H1 (cell line): ENCODE measurements at regions not wholly inside any gene's neighbourhood (a gene's known extent, or its start where the extent isn't known, plus 50 kb on each side); places are given as distances from the start of the nearest gene placed in this dataset.

ENCODE experiments used
- CTCF ChIA-PET: fragments of 300-600 bp; sonication (Branson Sonifier 250); formaldehyde crosslinking; loops from one replicate; lab custom pipeline; 2021; ENCODE audit not compliant: partially characterized antibody; lab: Charles Lee
- POLR2A ChIA-PET: fragments of 300-600 bp; sonication (Branson Sonifier 250); formaldehyde crosslinking; loops from one replicate; lab custom pipeline; 2021; ENCODE audit warnings: inconsistent platforms; ENCODE audit not compliant: partially characterized antibody; lab: Charles Lee
- DNase-seq, 2 experiments: peaks; one replicate each; pipeline versions ENCODE4 v3.0.0 to v3.0.0-alpha.2; 2010 to 2022; ENCODE audit warnings: low spot score in 2 of 2, low read depth in 1 of 2, mixed read lengths in 1 of 2
- FAIRE-seq: peaks from 2 replicates; lab custom pipeline; 2011; peaks lifted over from hg19 to GRCh38; lab: Jason Lieb, UNC
- H2AFZ ChIP-seq: 2 replicates; pipeline ENCODE4 v1.8.1; 2012; ENCODE audit warnings: low read length, inconsistent platforms
- H2AK5ac ChIP-seq: 2 replicates; pipeline ENCODE4 v1.6.1; 2013; ENCODE audit warnings: low read depth, low read length
- H2BK120ac ChIP-seq: replicated peaks from 2 replicates; pipeline ENCODE3; 2013; ENCODE audit warnings: low read depth, low read length, inconsistent platforms
- H2BK12ac ChIP-seq: 2 replicates; pipeline ENCODE4 v1.6.1; 2013; ENCODE audit warnings: low read depth, low read length
- H2BK15ac ChIP-seq: 2 replicates; pipeline ENCODE4 v1.6.1; 2013; ENCODE audit warnings: low read length
- H2BK20ac ChIP-seq: 2 replicates; pipeline ENCODE4 v1.6.1; 2013; ENCODE audit warnings: low read length
- H2BK5ac ChIP-seq: 2 replicates; pipeline ENCODE4 v1.6.1; 2013; ENCODE audit warnings: low read depth, low read length
- H3K14ac ChIP-seq: 2 replicates; pipeline ENCODE4 v1.6.1; 2013; ENCODE audit warnings: inconsistent platforms; ENCODE audit not compliant: insufficient read length
- H3K18ac ChIP-seq: 2 replicates; pipeline ENCODE4 v1.6.1; 2013; ENCODE audit warnings: low read length; ENCODE audit errors: extremely low read depth
- H3K23ac ChIP-seq: 2 replicates; pipeline ENCODE4 v1.6.1; 2013; ENCODE audit warnings: inconsistent platforms; ENCODE audit not compliant: insufficient read length
- H3K23me2 ChIP-seq: 2 replicates; pipeline ENCODE4 v1.6.1; 2013; ENCODE audit warnings: low read depth, low read length
- H3K27ac ChIP-seq: 2 replicates; pipeline ENCODE4 v1.6.1; 2011; ENCODE audit warnings: low read depth, low read length, inconsistent platforms
- H3K27me3 ChIP-seq, 4 experiments: replicated peaks in 1 of 4; 1 replicate in 1 of 4; 2 replicates in 3 of 4; pipeline versions ENCODE4 v1.6.1 to v1.8.1; 2011 to 2013; ENCODE audit warnings: low read length in 3 of 4, mild to moderate bottlenecking in 3 of 4, inconsistent platforms in 2 of 4, mixed read lengths in 2 of 4, moderate library complexity in 1 of 4; ENCODE audit not compliant: control insufficient read depth in 3 of 4, insufficient read depth in 3 of 4; ENCODE audit errors: extremely low read depth in 1 of 4
- H3K36me3 ChIP-seq, 4 experiments: 2 replicates each; pipeline versions ENCODE4 v1.6.1 to v1.8.1; 2011 to 2013; ENCODE audit warnings: mild to moderate bottlenecking in 4 of 4, low read length in 3 of 4, moderate library complexity in 2 of 4, control low read depth in 1 of 4, inconsistent platforms in 1 of 4; ENCODE audit not compliant: insufficient read depth in 4 of 4, control insufficient read depth in 2 of 4
- H3K4ac ChIP-seq: replicated peaks from 2 replicates; pipeline ENCODE3; 2013; ENCODE audit warnings: low read length, low read depth, mixed read lengths, inconsistent platforms; ENCODE audit not compliant: insufficient read length
- H3K4me1 ChIP-seq, 4 experiments: replicated peaks in 1 of 4; 1 replicate in 1 of 4; 2 replicates in 3 of 4; pipeline versions ENCODE4 v1.6.1 to v1.8.1; 2011 to 2013; ENCODE audit warnings: low read length in 3 of 4, inconsistent platforms in 2 of 4, mixed read lengths in 1 of 4; ENCODE audit not compliant: insufficient read depth in 4 of 4, control insufficient read depth in 3 of 4
- H3K4me2 ChIP-seq, 2 experiments: 2 replicates each; pipeline versions ENCODE4 v1.6.1 to v1.8.1; 2011 to 2013; ENCODE audit warnings: low read depth in 2 of 2, low read length in 2 of 2, control low read depth in 1 of 2, inconsistent platforms in 1 of 2, mild to moderate bottlenecking in 1 of 2; ENCODE audit not compliant: insufficient read depth in 1 of 2
- H3K4me3 ChIP-seq, 4 experiments: fragments of 200-600, 300-600 bp in 1 of 4; sonication (generic), shearing (Covaris generic), sonication (Bioruptor Twin) in 1 of 4; 2 replicates each; pipeline versions ENCODE4 v1.5.1 to v1.8.1; 2011 to 2016; ENCODE audit warnings: low read length in 4 of 4, low read depth in 3 of 4, control low read depth in 2 of 4, inconsistent platforms in 2 of 4, mild to moderate bottlenecking in 2 of 4, mixed read lengths in 1 of 4, moderate library complexity in 1 of 4; ENCODE audit not compliant: insufficient read depth in 2 of 4; ENCODE audit errors: extremely low read depth in 1 of 4
- H3K56ac ChIP-seq: replicated peaks from 2 replicates; pipeline ENCODE3; 2013; ENCODE audit warnings: low read depth, mild to moderate bottlenecking, mixed read lengths, low read length, inconsistent platforms; ENCODE audit not compliant: insufficient read length
- H3K79me1 ChIP-seq: 2 replicates; pipeline ENCODE4 v1.6.1; 2013; ENCODE audit warnings: low read depth, low read length, control low read depth
- H3K79me2 ChIP-seq, 2 experiments: 2 replicates each; pipeline versions ENCODE4 v1.6.1 to v1.8.1; 2012 to 2013; ENCODE audit warnings: low read length in 2 of 2, mild to moderate bottlenecking in 2 of 2, inconsistent platforms in 1 of 2; ENCODE audit not compliant: insufficient read depth in 2 of 2, control insufficient read depth in 1 of 2
- H3K9ac ChIP-seq, 4 experiments: replicated peaks in 1 of 4; 1 replicate in 1 of 4; 2 replicates in 3 of 4; pipeline versions ENCODE4 v1.6.1 to v1.8.1; 2011 to 2013; ENCODE audit warnings: low read depth in 3 of 4, low read length in 3 of 4, control low read depth in 2 of 4, mild to moderate bottlenecking in 2 of 4, moderate library complexity in 2 of 4, inconsistent platforms in 1 of 4; ENCODE audit errors: extremely low read depth in 1 of 4
- H3K9me3 ChIP-seq, 2 experiments: 2 replicates each; pipeline versions ENCODE4 v1.6.1 to v1.8.1; 2012 to 2013; ENCODE audit warnings: mild to moderate bottlenecking in 2 of 2, moderate library complexity in 2 of 2, control low read depth in 1 of 2, inconsistent platforms in 1 of 2, low read depth in 1 of 2, low read length in 1 of 2, mixed read lengths in 1 of 2; ENCODE audit not compliant: insufficient read depth in 2 of 2
- H4K20me1 ChIP-seq, 2 experiments: replicated peaks in 1 of 2; 2 replicates each; pipeline versions ENCODE3 to v1.8.1; 2011 to 2013; ENCODE audit warnings: inconsistent platforms in 2 of 2, low read length in 2 of 2, mild to moderate bottlenecking in 1 of 2; ENCODE audit not compliant: insufficient read depth in 2 of 2, control insufficient read depth in 1 of 2
- H4K5ac ChIP-seq: 2 replicates; pipeline ENCODE4 v1.6.1; 2013; ENCODE audit warnings: low read length, low read depth, mixed read lengths, inconsistent platforms; ENCODE audit not compliant: insufficient read length
- H4K8ac ChIP-seq: 2 replicates; pipeline ENCODE4 v1.8.0; 2013; ENCODE audit warnings: mild to moderate bottlenecking, moderate library complexity, low read length, inconsistent platforms; ENCODE audit not compliant: insufficient read depth; ENCODE audit errors: extremely low read depth
- H4K91ac ChIP-seq: replicated peaks from 2 replicates; pipeline ENCODE3; 2013; ENCODE audit warnings: low read length, mixed read lengths, inconsistent platforms; ENCODE audit not compliant: insufficient read length
- ATF2 ChIP-seq: IDR thresholded peaks from 2 replicates; pipeline ENCODE4 v1.6.1; 2012; ENCODE audit warnings: low read length, inconsistent platforms
- ATF3 ChIP-seq: IDR thresholded peaks from 2 replicates; pipeline ENCODE4 v1.6.1; 2011; ENCODE audit warnings: low read depth, mild to moderate bottlenecking, low read length; ENCODE audit not compliant: insufficient read depth
- CTCF ChIP-seq, 3 experiments: IDR thresholded peaks; 1 replicate in 2 of 3; 2 replicates in 1 of 3; pipeline versions ENCODE4 v1.5.1 to v1.6.1; 2011; ENCODE audit warnings: low read length in 3 of 3, mild to moderate bottlenecking in 3 of 3, inconsistent platforms in 2 of 3, low read depth in 1 of 3, moderate library complexity in 1 of 3; ENCODE audit not compliant: insufficient read depth in 1 of 3; ENCODE audit errors: control extremely low read depth in 1 of 3
- KDM5A ChIP-seq: fragments of 200-600 bp; IDR thresholded peaks from 2 replicates; pipeline ENCODE4 v1.7.1; 2012; ENCODE audit warnings: mild to moderate bottlenecking, low read length, inconsistent platforms, mixed read lengths
- PHF8 ChIP-seq: fragments of 200-600 bp; sonication (generic); conservative IDR thresholded peaks from 2 replicates; pipeline ENCODE4 v1.7.1; 2012; ENCODE audit warnings: low read depth, mild to moderate bottlenecking, inconsistent platforms, low read length, moderate library complexity
- POU5F1 ChIP-seq: IDR thresholded peaks from 2 replicates; pipeline ENCODE4 v1.6.1; 2011; ENCODE audit warnings: low read depth, mild to moderate bottlenecking, low read length, moderate library complexity
- SAP30 ChIP-seq: fragments of 300-600 bp; sonication (generic); IDR thresholded peaks from 2 replicates; pipeline ENCODE4 v1.7.1; 2012; ENCODE audit warnings: low read length, moderate library complexity, mild to moderate bottlenecking, inconsistent platforms; ENCODE audit not compliant: insufficient read depth, insufficient replicate concordance
- SIX5 ChIP-seq: IDR thresholded peaks from 2 replicates; pipeline ENCODE4 v1.6.1; 2011; ENCODE audit warnings: mild to moderate bottlenecking, low read depth, low read length
- TAF7 ChIP-seq: optimal IDR thresholded peaks from 2 replicates; pipeline ENCODE3; 2011; ENCODE audit warnings: low read depth, mild to moderate bottlenecking, inconsistent platforms, low read length, moderate library complexity, borderline replicate concordance
- ZNF274 ChIP-seq: IDR thresholded peaks from 2 replicates; pipeline ENCODE4 v1.7.0; 2012; ENCODE audit warnings: low read length, borderline replicate concordance; ENCODE audit errors: extremely low read depth

GRCh38 chr3:148500881-148501280, 196.8 kb upstream of the AGTR1 start:
- Histone ChIP-seq H2AK5ac (no peak overlapping the region), H3K18ac (no peak overlapping the region), H3K4me1 (no peaks in the 10 kb centered on the region), H3K4ac (no peak overlapping the region), H3K36me3 (no peaks in the 10 kb centered on the region), H3K9ac (no peak overlapping the region), H3K27ac (no peak overlapping the region), H3K4me3 (no peak overlapping the region), H4K8ac (no peak overlapping the region), H4K91ac (no peak overlapping the region), H3K79me2 (no peaks in the 10 kb centered on the region), H2AFZ (no peak overlapping the region), H3K9me3 (no peaks in the 10 kb centered on the region), H4K5ac (no peak overlapping the region), H3K14ac (no peak overlapping the region), H3K23me2 (no peaks in the 10 kb centered on the region), H2BK120ac (no peak overlapping the region), H3K4me2 (no peak overlapping the region), H3K79me1 (no peaks in the 10 kb centered on the region), H3K23ac (no peak overlapping the region), H2BK12ac (no peak overlapping the region), H3K27me3 (peaks cover 0 to 1% (median 0%) of the 10 kb centered on the region in 4 experiments; a peak in 1 of 7 replicates), H2BK15ac (no peak overlapping the region), H2BK5ac (no peak overlapping the region), H2BK20ac (no peak overlapping the region), H3K56ac (no peak overlapping the region), H4K20me1 (no peaks in the 10 kb centered on the region)
- FAIRE-seq (no peak), DNase-seq (no peak)
- ChIA-PET CTCF (no interaction called here), POLR2A (no interaction called here)
- TF ChIP-seq SAP30 (no peak), ATF3 (no peak), PHF8 (no peak), KDM5A (no peak), CTCF (IDR thresholded peaks at IDR 0.05; ENCODE audit: control extremely low read depth in 1 of 3, insufficient read depth in 1 of 3, low read depth in 1 of 3, low read length in 3 of 3) (no peak), TAF7 (no peak), POU5F1 (no peak), ZNF274 (no peak), SIX5 (no peak), ATF2 (no peak)
